Pancreas (tissue), 10 donors: ENCODE measurements at regions not wholly inside any gene's neighbourhood (a gene's known extent, or its start where the extent isn't known, plus 50 kb on each side); places are given as distances from the start of the nearest gene placed in this dataset.

Experiments
- ATAC-seq, 4 donors: fragments of 200-7000 bp; cut with Tn5 transposase; one replicate each; pipeline versions ENCODE4 v1.8.0 to v1.9.1; 2020; ENCODE audit warnings: mild to moderate bottlenecking in 4 of 4, moderate library complexity in 4 of 4
- DNase-seq, 6 donors: peaks; one replicate each; pipeline ENCODE4 v3.0.0-alpha.2; 2020
- FAIRE-seq: peaks from 2 replicates; lab custom pipeline; 2012; peaks lifted over from hg19 to GRCh38; lab: Jason Lieb, UNC
- H3K27ac ChIP-seq, 4 donors: fragments of 200-600 bp; sonication (generic); 1 replicate in 3 of 4; 2 replicates in 1 of 4; pipeline versions ENCODE4 v1.5.0 to v1.8.0; 2020
- H3K27me3 ChIP-seq, 4 donors: fragments of 200-600 bp; one replicate each; pipeline ENCODE4 v1.8.0; 2021
- H3K36me3 ChIP-seq, 3 donors: fragments of 200-600 bp; sonication (generic) in 1 of 3; one replicate each; pipeline versions ENCODE4 v1.5.0 to v1.8.0; 2020 to 2021
- H3K4me1 ChIP-seq, 3 donors: fragments of 200-600 bp; one replicate each; pipeline ENCODE4 v1.8.0; 2021
- H3K4me3 ChIP-seq, 4 donors: fragments of 200-600 bp; sonication (generic) in 2 of 4; one replicate each; pipeline versions ENCODE4 v1.5.0 to v1.8.0; 2020 to 2021
- H3K9me3 ChIP-seq, 4 donors: fragments of 200-600 bp; one replicate each; pipeline ENCODE4 v1.8.0; 2021
- CTCF ChIP-seq, 4 donors: fragments of 200-600 bp; sonication (generic) in 3 of 4; IDR thresholded peaks; one replicate each; pipeline versions ENCODE4 v1.5.0 to v1.8.0; 2021; ENCODE audit warnings: antibody characterized with exemption in 4 of 4
- WGBS, 2 donors: extraction: QIAGEN DNeasy Blood & Tissue Kit; methylation state at CpG; one replicate each; pipeline ENCODE4 v1.1.7; 2013; 5-methylcytosine and 5-hydroxymethylcytosine counted together
- intact Hi-C, 3 donors: fragments of 100-400 bp; cut with DNase I; formaldehyde crosslinking; loops; one replicate each; pipeline versions ENCODE4 v1.11.1 to v1.14.2; 2022
- donor health status: healthy with polysubstance abuse.
- donor health status: DM: no; HTN: no; CAD: no; lungs with moderate emphysema.
- donor health status: DM: no; HTN: no; CAD: no.
- donor health status: control.
- donor health status: control.
- donor health status: Bipolar disorder and iron deficiency.
- donor health status: DM: yes; HTN: yes; CAD: no.
- donor health status: DM: no; HTN: no; CAD: no.
- donor health status: DM: no; HTN: no; CAD: no.
- donor health status: DM: yes; HTN: yes; CAD: no.

GRCh38 chr5:112472614-112473013 lies 53.5 kb upstream of the EPB41L4A start:
- Histone ChIP-seq H3K9me3 (no peaks in the 10 kb centered on the region), H3K36me3 (no peaks in the 10 kb centered on the region), H3K4me1 (no peaks in the 10 kb centered on the region), H3K4me3 (no peak overlapping the region), H3K27ac (no peak overlapping the region), H3K27me3 (no peaks in the 10 kb centered on the region)
- 72 to 82% methylated on average over 6 of the region's 6 CpGs for WGBS, 2 donors
- no peak for FAIRE-seq
- DNase-seq, result no peak
- intact Hi-C loops, result no loop called here
- no peak for ATAC-seq
- TF ChIP-seq CTCF (IDR thresholded peaks at IDR 0.05), result no peak

GRCh38 chr5:112473989-112474388 lies 54.9 kb upstream of the EPB41L4A start:
- H3K4me1 ChIP-seq, result no peaks in the 10 kb centered on the region
- no peak overlapping the region for H3K27ac ChIP-seq
- H3K27me3 ChIP-seq, result no peaks in the 10 kb centered on the region
- no peaks in the 10 kb centered on the region for H3K36me3 ChIP-seq
- DNase-seq, result no peak
- no peak for FAIRE-seq
- no peaks in the 10 kb centered on the region for H3K9me3 ChIP-seq
- 63 to 75% methylated on average over 5 of the region's 5 CpGs for WGBS, 2 donors
- no peak overlapping the region for H3K4me3 ChIP-seq
- TF ChIP-seq CTCF (IDR thresholded peaks at IDR 0.05), result no peak
- no peak for ATAC-seq
- intact Hi-C loops, result no loop called here

- FAIRE-seq (no peak), ATAC-seq (peak; percentile 69 to 87 (median 78)), DNase-seq (peak in 1 of 6 donors; percentile 21)
- no peak for TF ChIP-seq CTCF (IDR thresholded peaks at IDR 0.05)
- Histone ChIP-seq H3K9me3 (no peaks in the 10 kb centered on the region), H3K4me3 (no peak overlapping the region), H3K27ac (peak overlapping the region in 3 of 4 donors; percentile 35 to 79 (median 63)), H3K27me3 (no peaks in the 10 kb centered on the region), H3K36me3 (no peaks in the 10 kb centered on the region), H3K4me1 (no peaks in the 10 kb centered on the region)
- intact Hi-C loops, result no loop called here
- WGBS, 2 donors, result 19 to 23% methylated on average over 3 of the region's 3 CpGs
Measured at GRCh38 chr5:112475747-112476365, 56.8 kb upstream of the EPB41L4A start.

GRCh38 chr5:112479418-112479817 lies 60.3 kb upstream of the EPB41L4A start:
- intact Hi-C loops, result no loop called here
- 62 to 66% methylated on average over 1 of the region's 1 CpG for WGBS, 2 donors
- DNase-seq (no peak), ATAC-seq (peak in 2 of 4 donors; percentile 29 to 50), FAIRE-seq (no peak)
- Histone ChIP-seq H3K4me3 (no peak overlapping the region), H3K36me3 (no peaks in the 10 kb centered on the region), H3K9me3 (no peaks in the 10 kb centered on the region), H3K27me3 (no peaks in the 10 kb centered on the region), H3K27ac (no peak overlapping the region), H3K4me1 (no peaks in the 10 kb centered on the region)
- no peak for TF ChIP-seq CTCF (IDR thresholded peaks at IDR 0.05)

GRCh38 chr5:112480501-112480900 lies 61.4 kb upstream of the EPB41L4A start:
- ATAC-seq (no peak), DNase-seq (no peak), FAIRE-seq (no peak)
- H3K9me3 ChIP-seq, result no peaks in the 10 kb centered on the region
- H3K4me3 ChIP-seq, result no peak overlapping the region
- intact Hi-C loops, result no loop called here
- no peak for TF ChIP-seq CTCF (IDR thresholded peaks at IDR 0.05)
- no peaks in the 10 kb centered on the region for H3K4me1 ChIP-seq
- no peaks in the 10 kb centered on the region for H3K27me3 ChIP-seq
- H3K27ac ChIP-seq, result no peak overlapping the region
- H3K36me3 ChIP-seq, result no peaks in the 10 kb centered on the region
